ENCODE measurements at regions not wholly inside any gene's neighbourhood (a gene's known extent, or its start where the extent isn't known, plus 50 kb on each side); places are given as distances from the start of the nearest gene placed in this dataset.
A peak's percentile ranks its signal among the peaks of the same experiment; 100 is the strongest.

DNA sequence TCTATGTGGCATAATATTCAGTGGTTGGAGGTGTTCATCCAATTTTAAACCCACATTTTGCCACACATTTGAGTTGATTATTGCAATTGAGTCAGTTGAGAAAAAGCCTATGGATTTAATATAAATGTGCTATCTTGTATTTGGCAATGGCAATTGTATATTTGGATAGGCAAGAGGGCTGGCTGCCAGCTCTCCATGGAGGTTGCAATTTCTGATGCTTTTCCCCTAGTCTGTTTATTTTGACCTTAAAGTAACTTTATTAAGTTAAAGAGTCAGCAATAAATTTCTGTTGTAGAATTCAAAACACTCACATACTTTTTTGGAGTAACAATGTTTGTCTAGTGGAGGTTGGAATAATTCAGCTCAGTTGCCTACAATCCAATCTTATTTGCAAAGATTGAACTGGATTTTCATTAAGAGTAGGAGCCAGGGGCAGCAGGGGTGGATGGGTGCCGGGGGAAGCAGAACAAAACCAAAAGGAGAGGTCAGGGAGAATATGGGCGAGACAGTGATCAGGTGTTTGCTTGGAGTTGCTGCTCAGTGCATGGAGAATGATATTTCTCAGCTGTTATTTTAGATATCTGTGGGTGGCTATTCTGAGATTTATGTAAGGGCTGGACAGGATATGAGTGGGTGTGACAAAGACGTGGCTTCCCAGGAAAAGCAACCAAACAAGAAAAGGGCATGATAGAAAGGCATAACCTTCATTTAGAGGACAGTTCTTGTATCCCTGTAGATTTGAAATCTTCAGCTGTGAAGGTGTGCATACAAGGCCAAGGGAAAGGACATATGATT, 163.0 kb downstream of the HDGFL1 start:
- DNase-seq (ENCODE audit: low spot score) = no peak
- peaks cover 8% of the 10 kb centered on the region for H3K4me1 ChIP-seq
- Mint-ChIP-seq H3K9me3 (peaks cover 8% of the 10 kb centered on the region), H3K4me1 (peaks cover 20% of the 10 kb centered on the region), H3K27ac (no peak overlapping the region), H3K27me3 (ENCODE audit: insufficient read depth, low read depth) (peaks cover 2% of the 10 kb centered on the region), H3K4me3 (no peak overlapping the region), H3K36me3 (no peaks in the 10 kb centered on the region)
- H3K79me2 ChIP-seq (ENCODE audit: low read depth) = no peaks in the 10 kb centered on the region
- H3K4me2 ChIP-seq = no peak overlapping the region
- H3K4me3 ChIP-seq = no peak overlapping the region
- peaks cover 3% of the 10 kb centered on the region for H3F3A ChIP-seq (ENCODE audit: low read depth)
- no peak overlapping the region for H2AFZ ChIP-seq (replicated peaks)
- no peaks in the 10 kb centered on the region for H3K36me3 ChIP-seq
- H4K20me1 ChIP-seq (ENCODE audit: low read depth) = no peaks in the 10 kb centered on the region
- TF ChIP-seq EZH2phosphoT487 (IDR thresholded peaks at IDR 0.05) (no peak), EZH2 (IDR thresholded peaks at IDR 0.05) (no peak)
- TF ChIP-seq, protein P1, sequence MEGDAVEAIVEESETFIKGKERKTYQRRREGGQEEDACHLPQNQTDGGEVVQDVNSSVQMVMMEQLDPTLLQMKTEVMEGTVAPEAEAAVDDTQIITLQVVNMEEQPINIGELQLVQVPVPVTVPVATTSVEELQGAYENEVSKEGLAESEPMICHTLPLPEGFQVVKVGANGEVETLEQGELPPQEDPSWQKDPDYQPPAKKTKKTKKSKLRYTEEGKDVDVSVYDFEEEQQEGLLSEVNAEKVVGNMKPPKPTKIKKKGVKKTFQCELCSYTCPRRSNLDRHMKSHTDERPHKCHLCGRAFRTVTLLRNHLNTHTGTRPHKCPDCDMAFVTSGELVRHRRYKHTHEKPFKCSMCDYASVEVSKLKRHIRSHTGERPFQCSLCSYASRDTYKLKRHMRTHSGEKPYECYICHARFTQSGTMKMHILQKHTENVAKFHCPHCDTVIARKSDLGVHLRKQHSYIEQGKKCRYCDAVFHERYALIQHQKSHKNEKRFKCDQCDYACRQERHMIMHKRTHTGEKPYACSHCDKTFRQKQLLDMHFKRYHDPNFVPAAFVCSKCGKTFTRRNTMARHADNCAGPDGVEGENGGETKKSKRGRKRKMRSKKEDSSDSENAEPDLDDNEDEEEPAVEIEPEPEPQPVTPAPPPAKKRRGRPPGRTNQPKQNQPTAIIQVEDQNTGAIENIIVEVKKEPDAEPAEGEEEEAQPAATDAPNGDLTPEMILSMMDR (IDR thresholded peaks at IDR 0.05) = no peak
- no peaks in the 10 kb centered on the region for H3K27me3 ChIP-seq
- H3K9ac ChIP-seq = no peak overlapping the region
- H3K27ac ChIP-seq = no peak overlapping the region
- no peaks in the 10 kb centered on the region for H3K9me3 ChIP-seq (ENCODE audit: low read depth)

DNA sequence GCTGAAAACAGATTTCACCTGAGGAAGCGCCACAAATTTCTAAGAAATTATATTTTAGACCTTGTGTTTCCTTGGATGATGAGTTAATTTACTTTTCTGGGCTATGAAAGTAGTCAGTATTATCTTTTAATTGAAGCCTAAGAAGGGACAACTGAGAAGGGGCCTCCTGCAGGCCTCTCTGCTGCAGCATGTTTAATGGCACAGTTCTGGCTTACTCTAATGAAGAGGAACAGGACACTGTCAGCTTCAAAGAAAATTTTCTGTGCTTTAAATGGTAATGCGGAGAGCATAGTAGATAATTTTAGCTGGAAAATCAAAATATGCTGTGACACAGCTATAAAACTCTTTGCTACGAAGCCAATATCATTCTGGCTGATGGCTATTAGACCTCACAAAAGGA, 167.4 kb downstream of the HDGFL1 start:
- H3K36me3 Mint-ChIP-seq = peaks cover 2% of the 10 kb centered on the region

DNA sequence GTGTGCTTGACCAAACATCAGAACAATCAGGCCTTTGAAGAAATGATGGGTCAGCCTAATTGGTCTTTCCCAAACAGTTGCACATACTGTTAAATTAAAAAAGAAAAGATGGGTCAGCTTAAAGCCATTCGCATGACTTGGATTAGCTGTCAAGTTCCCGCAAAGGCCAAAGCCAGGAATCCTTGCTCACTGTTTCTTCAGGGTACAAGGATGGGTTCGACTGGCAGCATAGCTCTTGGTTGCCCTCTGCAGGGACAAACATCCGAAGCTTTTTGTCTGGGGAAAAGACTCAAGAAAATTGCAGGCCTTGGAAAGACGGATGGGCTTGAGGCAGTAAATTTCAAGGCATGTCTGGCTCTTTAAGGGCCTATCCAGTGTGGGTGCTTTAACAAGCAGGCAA, 168.0 kb downstream of the HDGFL1 start:
- Mint-ChIP-seq H3K27ac (no peak overlapping the region), H3K36me3 (peaks cover 2% of the 10 kb centered on the region), H3K4me3 (no peak overlapping the region), H3K9me3 (peaks cover 5% of the 10 kb centered on the region), H3K27me3 (ENCODE audit: insufficient read depth, low read depth) (peaks cover 2% of the 10 kb centered on the region), H3K4me1 (peaks cover 17% of the 10 kb centered on the region)
- Histone ChIP-seq H3K4me3 (no peak overlapping the region), H3K9ac (no peak overlapping the region), H3K27ac (no peak overlapping the region), H2AFZ (replicated peaks) (no peak overlapping the region), H3K4me2 (no peak overlapping the region), H3K4me1 (peaks cover 8% of the 10 kb centered on the region), H3F3A (ENCODE audit: low read depth) (peaks cover 3% of the 10 kb centered on the region), H3K79me2 (ENCODE audit: low read depth) (no peaks in the 10 kb centered on the region), H3K36me3 (no peaks in the 10 kb centered on the region), H3K27me3 (no peaks in the 10 kb centered on the region), H3K9me3 (ENCODE audit: low read depth) (no peaks in the 10 kb centered on the region), H4K20me1 (ENCODE audit: low read depth) (no peaks in the 10 kb centered on the region)
- DNase-seq (ENCODE audit: low spot score) = peak; percentile 79
- TF ChIP-seq, protein P1 (IDR thresholded peaks at IDR 0.05) = peak; percentile 90
- TF ChIP-seq EZH2 (IDR thresholded peaks at IDR 0.05) = no peak

More for the DNA sequence above, 167.4 kb downstream of the HDGFL1 start:
- Histone ChIP-seq H3K4me3 (no peak overlapping the region), H3K4me2 (no peak overlapping the region), H3K36me3 (no peaks in the 10 kb centered on the region), H4K20me1 (ENCODE audit: low read depth) (no peaks in the 10 kb centered on the region), H3K4me1 (peaks cover 8% of the 10 kb centered on the region), H3K27ac (no peak overlapping the region), H3K9ac (no peak overlapping the region), H3K79me2 (ENCODE audit: low read depth) (no peaks in the 10 kb centered on the region), H3F3A (ENCODE audit: low read depth) (peaks cover 3% of the 10 kb centered on the region), H3K27me3 (no peaks in the 10 kb centered on the region), H2AFZ (replicated peaks) (no peak overlapping the region), H3K9me3 (ENCODE audit: low read depth) (no peaks in the 10 kb centered on the region)
- no peak overlapping the region for H3K27ac Mint-ChIP-seq
- H3K9me3 Mint-ChIP-seq = peaks cover 6% of the 10 kb centered on the region
- H3K4me1 Mint-ChIP-seq = peaks cover 17% of the 10 kb centered on the region
- peaks cover 2% of the 10 kb centered on the region for H3K27me3 Mint-ChIP-seq (ENCODE audit: insufficient read depth, low read depth)
- no peak overlapping the region for H3K4me3 Mint-ChIP-seq
- TF ChIP-seq, protein P1 (IDR thresholded peaks at IDR 0.05) = no peak
- TF ChIP-seq EZH2phosphoT487 (IDR thresholded peaks at IDR 0.05) (no peak), EZH2 (IDR thresholded peaks at IDR 0.05) (no peak)
- DNase-seq (ENCODE audit: low spot score) = no peak

Measured in neural progenitor cell (in vitro differentiated cells).